ENCODE measurements at regions not wholly inside any gene's neighbourhood (a gene's known extent, or its start where the extent isn't known, plus 50 kb on each side); places are given as distances from the start of the nearest gene placed in this dataset.

GRCh38 chr3:14331251-14331650 is 71.2 kb upstream of the SLC6A6 start:
- Histone ChIP-seq H3K9me3 (ENCODE audit: low read depth) (no peaks in the 10 kb centered on the region), H3K79me2 (no peaks in the 10 kb centered on the region), H3K4me1 (ENCODE audit: insufficient read depth) (peaks cover 43% of the 10 kb centered on the region), H3K4me2 (peak overlapping the region; percentile 37), H2AFZ (no peak overlapping the region), H3K36me3 (replicated peaks; ENCODE audit: insufficient read depth, low read depth) (no peaks in the 10 kb centered on the region), H3K27ac (peak overlapping the region; percentile 84), H3K9me2 (replicated peaks; ENCODE audit: insufficient read depth) (no peaks in the 10 kb centered on the region), H4K20me1 (ENCODE audit: insufficient read depth, poor library complexity, severe bottlenecking) (no peaks in the 10 kb centered on the region), H3K4me3 (no peak overlapping the region), H3K27me3 (no peaks in the 10 kb centered on the region)
- TF ChIP-seq EZH2phosphoT487 (IDR thresholded peaks at IDR 0.05; ENCODE audit: low read depth, severe bottlenecking, unreplicated experiment) (no peak), CTCF (IDR thresholded peaks at IDR 0.05; ENCODE audit: poor library complexity) (no peak), EZH2 (IDR thresholded peaks at IDR 0.05; ENCODE audit: borderline replicate concordance) (no peak)
- peak; percentile 67 for DNase-seq (ENCODE audit: low spot score)
- 62% methylated on average over 6 of the region's 6 CpGs for WGBS (ENCODE audit: low lambda C conversion rate, missing lambda C conversion rate)

- H3K79me2 ChIP-seq = no peaks in the 10 kb centered on the region
- WGBS (ENCODE audit: low lambda C conversion rate, missing lambda C conversion rate) = 97% methylated on average over 5 of the region's 5 CpGs
These were observed 70.0 kb upstream of the SLC6A6 start for GRCh38 chr3:14332392-14332791.

DNA sequence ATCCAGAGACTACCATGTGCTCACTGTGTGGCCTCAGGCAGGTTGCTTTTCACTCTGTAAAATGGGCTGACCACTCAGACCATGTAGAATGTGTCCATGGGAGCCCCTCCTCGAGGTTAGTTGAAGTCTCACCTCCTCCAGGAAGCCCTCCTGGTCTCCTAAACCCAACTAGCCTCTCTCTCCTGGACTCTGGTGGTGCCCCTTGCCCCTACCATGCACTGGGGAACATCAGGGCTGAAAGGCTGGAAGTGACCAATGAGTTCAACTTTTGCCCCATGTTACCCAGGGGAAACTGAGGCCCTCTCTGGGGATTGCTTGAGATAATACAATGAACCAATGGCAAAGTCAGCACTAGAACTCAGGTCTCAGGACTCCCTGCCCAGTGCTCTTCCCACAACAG is 69.2 kb upstream of the SLC6A6 start:
- H3K27ac ChIP-seq = no peak overlapping the region
- no peak for TF ChIP-seq EZH2phosphoT487 (IDR thresholded peaks at IDR 0.05; ENCODE audit: low read depth, severe bottlenecking, unreplicated experiment)
- no peaks in the 10 kb centered on the region for H3K9me2 ChIP-seq (replicated peaks; ENCODE audit: insufficient read depth)
- H2AFZ ChIP-seq = no peak overlapping the region
- no peak for DNase-seq (ENCODE audit: low spot score)
- H3K4me1 ChIP-seq (ENCODE audit: insufficient read depth) = peaks cover 43% of the 10 kb centered on the region
- no peaks in the 10 kb centered on the region for H3K9me3 ChIP-seq (ENCODE audit: low read depth)
- H3K4me3 ChIP-seq = no peak overlapping the region
- H3K27me3 ChIP-seq = no peaks in the 10 kb centered on the region
- no peaks in the 10 kb centered on the region for H3K36me3 ChIP-seq (replicated peaks; ENCODE audit: insufficient read depth, low read depth)
- no peaks in the 10 kb centered on the region for H4K20me1 ChIP-seq (ENCODE audit: insufficient read depth, poor library complexity, severe bottlenecking)
- no peak overlapping the region for H3K4me2 ChIP-seq
- WGBS (ENCODE audit: low lambda C conversion rate, missing lambda C conversion rate) = 90% methylated on average over 1 of the region's 1 CpG
- H3K79me2 ChIP-seq = no peaks in the 10 kb centered on the region

More at GRCh38 chr3:14332392-14332791, 70.0 kb upstream of the SLC6A6 start:
- H3K4me3 ChIP-seq = no peak overlapping the region
- H3K36me3 ChIP-seq (replicated peaks; ENCODE audit: insufficient read depth, low read depth) = no peaks in the 10 kb centered on the region
- H3K27ac ChIP-seq = peak overlapping the region; percentile 84
- no peaks in the 10 kb centered on the region for H3K9me3 ChIP-seq (ENCODE audit: low read depth)
- no peaks in the 10 kb centered on the region for H3K9me2 ChIP-seq (replicated peaks; ENCODE audit: insufficient read depth)
- H3K4me2 ChIP-seq = no peak overlapping the region
- H3K27me3 ChIP-seq = no peaks in the 10 kb centered on the region
- DNase-seq (ENCODE audit: low spot score) = no peak
- H4K20me1 ChIP-seq (ENCODE audit: insufficient read depth, poor library complexity, severe bottlenecking) = no peaks in the 10 kb centered on the region
- H3K4me1 ChIP-seq (ENCODE audit: insufficient read depth) = peaks cover 43% of the 10 kb centered on the region
- no peak for TF ChIP-seq EZH2phosphoT487 (IDR thresholded peaks at IDR 0.05; ENCODE audit: low read depth, severe bottlenecking, unreplicated experiment)
- no peak for TF ChIP-seq CTCF (IDR thresholded peaks at IDR 0.05; ENCODE audit: poor library complexity)
- TF ChIP-seq EZH2 (IDR thresholded peaks at IDR 0.05; ENCODE audit: borderline replicate concordance) = no peak
- H2AFZ ChIP-seq = no peak overlapping the region

GRCh38 chr3:14333621-14334020 is 68.8 kb upstream of the SLC6A6 start:
- no peak overlapping the region for H3K4me2 ChIP-seq
- H3K9me3 ChIP-seq (ENCODE audit: low read depth) = no peaks in the 10 kb centered on the region
- H3K36me3 ChIP-seq (replicated peaks; ENCODE audit: insufficient read depth, low read depth) = no peaks in the 10 kb centered on the region
- no peak for DNase-seq (ENCODE audit: low spot score)
- H4K20me1 ChIP-seq (ENCODE audit: insufficient read depth, poor library complexity, severe bottlenecking) = no peaks in the 10 kb centered on the region
- H3K9me2 ChIP-seq (replicated peaks; ENCODE audit: insufficient read depth) = no peaks in the 10 kb centered on the region
- WGBS (ENCODE audit: low lambda C conversion rate, missing lambda C conversion rate) = 88% methylated on average over 8 of the region's 8 CpGs
- no peaks in the 10 kb centered on the region for H3K79me2 ChIP-seq
- peak overlapping the region; percentile 42 for H3K27ac ChIP-seq
- no peaks in the 10 kb centered on the region for H3K27me3 ChIP-seq
- no peak for TF ChIP-seq EZH2phosphoT487 (IDR thresholded peaks at IDR 0.05; ENCODE audit: low read depth, severe bottlenecking, unreplicated experiment)
- TF ChIP-seq EZH2 (IDR thresholded peaks at IDR 0.05; ENCODE audit: borderline replicate concordance) = no peak
- no peak overlapping the region for H3K4me3 ChIP-seq
- peaks cover 43% of the 10 kb centered on the region for H3K4me1 ChIP-seq (ENCODE audit: insufficient read depth)
- no peak overlapping the region for H2AFZ ChIP-seq
